DND-41 (cell line): ENCODE measurements at regions not wholly inside any gene's neighbourhood (a gene's known extent, or its start where the extent isn't known, plus 50 kb on each side); places are given as distances from the start of the nearest gene placed in this dataset.

Experiments
- ATAC-seq: fragments of 200-7000 bp; cut with Tn5 transposase; 3 replicates; pipeline ENCODE4 v1.9.1; 2021; ENCODE audit warnings: low read depth; ENCODE audit not compliant: insufficient read depth
- DNase-seq: peaks from one replicate; pipeline ENCODE4 v3.0.0-alpha.2; 2020
- H2AFZ ChIP-seq: 2 replicates; pipeline ENCODE4 v1.6.0; 2012; ENCODE audit warnings: low read depth, low read length
- H3K27ac ChIP-seq: 2 replicates; pipeline ENCODE4 v1.5.1; 2012; ENCODE audit warnings: low read length, inconsistent platforms
- H3K27me3 ChIP-seq: fragments of 200-600 bp; sonication (generic); 2 replicates; pipeline ENCODE4 v1.6.0; 2012; ENCODE audit warnings: low read length, mild to moderate bottlenecking, inconsistent platforms; ENCODE audit not compliant: insufficient read depth, poor library complexity
- H3K36me3 ChIP-seq: 2 replicates; pipeline ENCODE4 v1.5.1; 2012; ENCODE audit warnings: low read length, inconsistent platforms; ENCODE audit not compliant: insufficient read depth
- H3K4me1 ChIP-seq: 2 replicates; pipeline ENCODE4 v1.5.1; 2012; ENCODE audit warnings: mild to moderate bottlenecking, low read length; ENCODE audit not compliant: insufficient read depth
- H3K4me2 ChIP-seq: 2 replicates; pipeline ENCODE4 v1.6.0; 2012; ENCODE audit warnings: mild to moderate bottlenecking, moderate library complexity, low read length, inconsistent platforms; ENCODE audit not compliant: insufficient read depth
- H3K4me3 ChIP-seq, 2 experiments: fragments of 200-600 bp in 1 of 2; shearing (Covaris generic) in 1 of 2; 2 replicates each; pipeline ENCODE4 v1.5.1; 2012 to 2016; ENCODE audit warnings: inconsistent platforms in 2 of 2, low read length in 2 of 2, mild to moderate bottlenecking in 2 of 2, low read depth in 1 of 2, moderate library complexity in 1 of 2
- H3K79me2 ChIP-seq: 2 replicates; pipeline ENCODE4 v1.6.0; 2012; ENCODE audit warnings: low read length, inconsistent platforms; ENCODE audit not compliant: insufficient read depth
- H3K9ac ChIP-seq: 2 replicates; pipeline ENCODE4 v1.6.0; 2012; ENCODE audit warnings: low read depth, mild to moderate bottlenecking, inconsistent platforms, low read length, moderate library complexity
- H3K9me3 ChIP-seq: 2 replicates; pipeline ENCODE4 v1.5.1; 2012; ENCODE audit warnings: low read length, moderate library complexity, mild to moderate bottlenecking, inconsistent platforms; ENCODE audit not compliant: insufficient read depth, severe bottlenecking
- H4K20me1 ChIP-seq: 2 replicates; pipeline ENCODE4 v1.6.0; 2012; ENCODE audit warnings: low read length; ENCODE audit not compliant: insufficient read depth
- CTCF ChIP-seq: IDR thresholded peaks from 2 replicates; pipeline ENCODE4 v1.5.1; 2012; ENCODE audit warnings: borderline replicate concordance, low read length, moderate library complexity, mild to moderate bottlenecking; ENCODE audit not compliant: poor library complexity, severe bottlenecking; ENCODE audit errors: extremely low read depth
- EZH2 ChIP-seq: IDR thresholded peaks from 3 replicates; pipeline ENCODE4 v1.6.1; 2012; ENCODE audit warnings: borderline replicate concordance, low read depth, mild to moderate bottlenecking, moderate library complexity, low read length, inconsistent platforms; ENCODE audit not compliant: severe bottlenecking

GRCh38 chr6:113739041-113739655, 118.0 kb upstream of the MARCKS start:
- Histone ChIP-seq H4K20me1 (no peaks in the 10 kb centered on the region), H3K9ac (no peak overlapping the region), H3K9me3 (no peaks in the 10 kb centered on the region), H3K4me1 (no peaks in the 10 kb centered on the region), H2AFZ (no peak overlapping the region), H3K4me3 (no peak overlapping the region), H3K79me2 (no peaks in the 10 kb centered on the region), H3K4me2 (no peak overlapping the region), H3K27me3 (no peaks in the 10 kb centered on the region), H3K27ac (no peak overlapping the region), H3K36me3 (no peaks in the 10 kb centered on the region)
- TF ChIP-seq CTCF = no peak
- TF ChIP-seq EZH2 = no peak
- no peak for ATAC-seq
- no peak for DNase-seq

- no peak for DNase-seq
- TF ChIP-seq CTCF (no peak), EZH2 (no peak)
- no peak overlapping the region for H3K9ac ChIP-seq
- no peaks in the 10 kb centered on the region for H3K36me3 ChIP-seq
- H3K4me2 ChIP-seq = no peak overlapping the region
- H3K79me2 ChIP-seq = no peaks in the 10 kb centered on the region
- H3K4me1 ChIP-seq = no peaks in the 10 kb centered on the region
- no peak overlapping the region for H3K27ac ChIP-seq
- no peaks in the 10 kb centered on the region for H3K27me3 ChIP-seq
- no peaks in the 10 kb centered on the region for H4K20me1 ChIP-seq
- H3K9me3 ChIP-seq = no peaks in the 10 kb centered on the region
- no peak overlapping the region for H3K4me3 ChIP-seq
- ATAC-seq = no peak
- H2AFZ ChIP-seq = no peak overlapping the region
These were observed 115.5 kb upstream of the MARCKS start for GRCh38 chr6:113741651-113742050.

- Histone ChIP-seq H3K4me2 (no peak overlapping the region), H3K9ac (no peak overlapping the region), H3K27ac (no peak overlapping the region), H3K4me3 (no peak overlapping the region), H3K9me3 (no peaks in the 10 kb centered on the region), H3K27me3 (no peaks in the 10 kb centered on the region), H4K20me1 (no peaks in the 10 kb centered on the region), H3K79me2 (no peaks in the 10 kb centered on the region), H3K4me1 (no peaks in the 10 kb centered on the region), H2AFZ (no peak overlapping the region), H3K36me3 (no peaks in the 10 kb centered on the region)
- no peak for ATAC-seq
- DNase-seq = no peak
- no peak for TF ChIP-seq EZH2
These were observed 114.8 kb upstream of the MARCKS start for GRCh38 chr6:113742342-113742741.

GRCh38 chr6:113744861-113745260, 112.3 kb upstream of the MARCKS start:
- Histone ChIP-seq H3K4me1 (no peaks in the 10 kb centered on the region), H3K4me2 (no peak overlapping the region), H3K79me2 (no peaks in the 10 kb centered on the region), H3K9ac (no peak overlapping the region), H3K27me3 (no peaks in the 10 kb centered on the region), H3K9me3 (no peaks in the 10 kb centered on the region), H3K27ac (no peak overlapping the region), H3K36me3 (no peaks in the 10 kb centered on the region), H3K4me3 (no peak overlapping the region), H2AFZ (no peak overlapping the region), H4K20me1 (no peaks in the 10 kb centered on the region)
- DNase-seq (no peak), ATAC-seq (no peak)
- TF ChIP-seq EZH2 (no peak), CTCF (no peak)
